ENCODE measurements at regions not wholly inside any gene's neighbourhood (a gene's known extent, or its start where the extent isn't known, plus 50 kb on each side); places are given as distances from the start of the nearest gene placed in this dataset.

GRCh38 chr11:29351301-29351873 lies 665.4 kb downstream of the KCNA4 start:
- no peak overlapping the region for H3K27ac ChIP-seq (ENCODE audit: low read depth, low read length)
- DNase-seq (ENCODE audit: low read depth, low spot score) (no peak), ATAC-seq (no peak)
- no peaks in the 10 kb centered on the region for H3K79me2 ChIP-seq (ENCODE audit: insufficient read depth, low read length)
- no peaks in the 10 kb centered on the region for H3K36me3 ChIP-seq (ENCODE audit: control insufficient read depth in 1 of 2, insufficient read depth in 2 of 2, low read length in 2 of 2)
- no peaks in the 10 kb centered on the region for H3K9me3 ChIP-seq (ENCODE audit: control insufficient read depth in 1 of 2, insufficient read depth in 1 of 2, low read depth in 1 of 2, low read length in 2 of 2)
- no peak overlapping the region for H3K9ac ChIP-seq (ENCODE audit: low read length)
- H3K4me2 ChIP-seq (ENCODE audit: low read length): no peak overlapping the region
- POLR2A ChIA-PET: no interaction called here
- intact Hi-C loops (cut with micrococcal nuclease): no loop called here
- no peaks in the 10 kb centered on the region for H3K27me3 ChIP-seq (ENCODE audit: insufficient read depth, low read length)
- CTCF ChIA-PET: no interaction called here
- BruUV-seq (replicated peaks): no TSS peak
- no peak overlapping the region for H3K4me3 ChIP-seq (replicated peaks in 1 of 2; ENCODE audit: low read depth in 1 of 2, low read length in 2 of 2)
- RAD21 ChIA-PET (ENCODE audit: low non-redundant PET in 1 of 2, low total read pairs in 2 of 2, uncharacterized antibody in 2 of 2, unreplicated experiment in 2 of 2): no interaction called here
- TF ChIP-seq SRF (IDR thresholded peaks at IDR 0.05; ENCODE audit: low read depth) (no peak), TCF7L2 (IDR thresholded peaks at IDR 0.05; ENCODE audit: borderline replicate concordance, extremely low read depth, insufficient read depth, insufficient read length) (no peak)
- H2AFZ ChIP-seq (ENCODE audit: low read depth, low read length, poor library complexity, severe bottlenecking): no peak overlapping the region
- H3K9me2 ChIP-seq (ENCODE audit: insufficient read depth): no peaks in the 10 kb centered on the region
- no peaks in the 10 kb centered on the region for H4K20me1 ChIP-seq (ENCODE audit: insufficient read depth)
- H3K4me1 ChIP-seq (ENCODE audit: control insufficient read depth in 1 of 2, insufficient read depth in 2 of 2, low read length in 2 of 2): no peaks in the 10 kb centered on the region

- H3K4me2 ChIP-seq (ENCODE audit: low read length): peak overlapping the region; percentile 60
- peak; percentile 100 for ATAC-seq
- peak overlapping the region; percentile 99 for H2AFZ ChIP-seq (ENCODE audit: low read depth, low read length, poor library complexity, severe bottlenecking)
Measured at GRCh38 chr11:29343465-29344333, 673.1 kb downstream of the KCNA4 start.

More at GRCh38 chr11:29343465-29344333, 673.1 kb downstream of the KCNA4 start:
- CTCF ChIA-PET: interaction anchor here (0.6 to 1.7 kb wide), 16 partner anchors 9 to 1649 kb away, joined by 3 to 14 read pairs (median 4); no protein-coding TSS in a partner anchor
- H3K9ac ChIP-seq (ENCODE audit: low read length): no peak overlapping the region
- H3K4me3 ChIP-seq (replicated peaks in 1 of 2; ENCODE audit: low read depth in 1 of 2, low read length in 2 of 2): peak overlapping the region in 1 of 2 experiments; percentile 17; a peak in 1 of 4 replicates
- POLR2A ChIA-PET: no interaction called here
- no peaks in the 10 kb centered on the region for H3K27me3 ChIP-seq (ENCODE audit: insufficient read depth, low read length)
- RAD21 ChIA-PET (ENCODE audit: low non-redundant PET in 1 of 2, low total read pairs in 2 of 2, uncharacterized antibody in 2 of 2, unreplicated experiment in 2 of 2): no interaction called here
- H4K20me1 ChIP-seq (ENCODE audit: insufficient read depth): no peaks in the 10 kb centered on the region
- no TSS peak for BruUV-seq (replicated peaks)
- H3K27ac ChIP-seq (ENCODE audit: low read depth, low read length): no peak overlapping the region
- H3K79me2 ChIP-seq (ENCODE audit: insufficient read depth, low read length): no peaks in the 10 kb centered on the region
- TF ChIP-seq RAD21 (IDR thresholded peaks at IDR 0.05; ENCODE audit: low read depth) (peak; percentile 57), CTCF (IDR thresholded peaks at IDR 0.05 in 2 of 3, conservative IDR thresholded peaks at IDR 0.05 in 1 of 3; ENCODE audit: borderline replicate concordance in 1 of 3, insufficient read depth in 1 of 3, low read depth in 2 of 3, low read length in 2 of 3) (peak; percentile 51 to 98 (median 94); a peak in 5 of 6 replicates), EZH2 (IDR thresholded peaks at IDR 0.05) (no peak)
- H3K9me3 ChIP-seq (ENCODE audit: control insufficient read depth in 1 of 2, insufficient read depth in 1 of 2, low read depth in 1 of 2, low read length in 2 of 2): no peaks in the 10 kb centered on the region
- H3K4me1 ChIP-seq (ENCODE audit: control insufficient read depth in 1 of 2, insufficient read depth in 2 of 2, low read length in 2 of 2): peaks cover 0 to 5% of the 10 kb centered on the region in 2 experiments; a peak in 1 of 4 replicates
- no peaks in the 10 kb centered on the region for H3K9me2 ChIP-seq (ENCODE audit: insufficient read depth)
- intact Hi-C loops (cut with micrococcal nuclease): no loop called here
- DNase-seq (ENCODE audit: low read depth, low spot score): peak; percentile 60
- no peaks in the 10 kb centered on the region for H3K36me3 ChIP-seq (ENCODE audit: control insufficient read depth in 1 of 2, insufficient read depth in 2 of 2, low read length in 2 of 2)
